A549 (cell line): ENCODE measurements at regions not wholly inside any gene's neighbourhood (a gene's known extent, or its start where the extent isn't known, plus 50 kb on each side); places are given as distances from the start of the nearest gene placed in this dataset.

Experiments used
- ATAC-seq, 2 experiments: fragments of 200-7000 bp in 1 of 2; fragments of >200 bp in 1 of 2; cut with Nextera tagmentation in 1 of 2; cut with Tn5 transposase in 1 of 2; 3 replicates each; pipeline versions ENCODE4 v1.8.0 to v1.9.1; 2018 to 2020; ENCODE audit warnings: mild to moderate bottlenecking in 1 of 2, moderate library complexity in 1 of 2
- CTCF ChIA-PET: fragments of 300-600 bp; sonication (Branson Sonifier 250); formaldehyde crosslinking; extraction: SDS; loops from one replicate; lab custom pipeline; 2021; ENCODE audit warnings: antibody characterized with exemption, inconsistent platforms; lab: Yijun Ruan, JAX
- POLR2A ChIA-PET: fragments of 350-600 bp; formaldehyde crosslinking; extraction: SDS; loops from one replicate; lab custom pipeline; 2021; ENCODE audit warnings: antibody characterized with exemption, inconsistent platforms; lab: Yijun Ruan, JAX
- DNase-seq, 2 experiments: peaks; one replicate each; pipeline versions ENCODE4 v3.0.0 to v3.0.0-alpha.2; 2011 to 2016; ENCODE audit warnings: low read depth in 1 of 2, low spot score in 1 of 2
- FAIRE-seq: peaks from 2 replicates; lab custom pipeline; 2011; peaks lifted over from hg19 to GRCh38; lab: Jason Lieb, UNC
- H3K27ac ChIP-seq, 2 experiments: fragments of >200 bp; sonication (Bioruptor Twin); formaldehyde crosslinking; 3 replicates each; pipeline ENCODE4 v1.5.1; 2016 to 2017
- H3K4me1 ChIP-seq: fragments of >200 bp; sonication (Bioruptor Twin); formaldehyde crosslinking; 3 replicates; pipeline ENCODE4 v1.6.1; 2016
- H3K4me2 ChIP-seq: fragments of >200 bp; sonication (Bioruptor Twin); formaldehyde crosslinking; 3 replicates; pipeline ENCODE4 v1.6.1; 2016
- H3K4me3 ChIP-seq: fragments of >200 bp; sonication (Bioruptor Twin); formaldehyde crosslinking; 3 replicates; pipeline ENCODE4 v1.5.1; 2016
- H3K9me3 ChIP-seq: fragments of >200 bp; sonication (Bioruptor Twin); formaldehyde crosslinking; 3 replicates; pipeline ENCODE4 v1.6.1; 2016
- CBX8 ChIP-seq: fragments of 200-600 bp; sonication (generic); IDR thresholded peaks from 2 replicates; pipeline ENCODE4 v1.6.1; 2016
- CEBPB ChIP-seq, 2 experiments: fragments of >200 bp in 1 of 2; sonication (Bioruptor Twin) in 1 of 2; formaldehyde crosslinking in 1 of 2; IDR thresholded peaks; 2 replicates each; pipeline ENCODE4 v1.6.1; 2012 to 2016
- ELK1 ChIP-seq: fragments of 150-350 bp; IDR thresholded peaks from 2 replicates; pipeline ENCODE4 v1.6.1; 2014; ENCODE audit warnings: low read depth, mild to moderate bottlenecking, low read length
- EP300 ChIP-seq, 2 experiments: fragments of >200 bp; sonication (Bioruptor Twin); formaldehyde crosslinking; IDR thresholded peaks; 2 replicates in 1 of 2; 3 replicates in 1 of 2; pipeline ENCODE4 v1.6.1; 2016 to 2017
- ESRRA ChIP-seq: fragments of 150-350 bp; IDR thresholded peaks from 2 replicates; pipeline ENCODE4 v1.6.1; 2014; ENCODE audit warnings: mild to moderate bottlenecking, low read length, borderline replicate concordance
- FOXS1 ChIP-seq: fragments of 250-450 bp; sonication (Bioruptor Pico); IDR thresholded peaks from 2 replicates; pipeline ENCODE4 v1.5.0; 2020; ENCODE audit warnings: mild to moderate bottlenecking, moderate library complexity
- HDAC2 ChIP-seq: fragments of 200-600 bp; sonication (generic); IDR thresholded peaks from 2 replicates; pipeline ENCODE4 v1.6.1; 2016
- JUN ChIP-seq, 2 experiments: fragments of >200 bp; sonication (Bioruptor Twin); formaldehyde crosslinking; IDR thresholded peaks; 2 replicates in 1 of 2; 3 replicates in 1 of 2; pipeline ENCODE4 v1.6.1; 2016 to 2017
- JUNB ChIP-seq: fragments of >200 bp; sonication (Bioruptor Twin); formaldehyde crosslinking; IDR thresholded peaks from 2 replicates; pipeline ENCODE4 v1.6.1; 2016
- KDM1A ChIP-seq: fragments of 200-600 bp; sonication (generic); IDR thresholded peaks from 2 replicates; pipeline ENCODE4 v1.6.1; 2016; ENCODE audit warnings: low read depth, mild to moderate bottlenecking
- MAZ ChIP-seq: fragments of 150-350 bp; IDR thresholded peaks from 2 replicates; pipeline ENCODE4 v1.6.1; 2014; ENCODE audit warnings: antibody characterized with exemption, low read depth, low read length, borderline replicate concordance
- MYC ChIP-seq: IDR thresholded peaks from 2 replicates; pipeline ENCODE4 v1.6.1; 2012; ENCODE audit warnings: mild to moderate bottlenecking, inconsistent platforms, low read length, improper control_type of control experiment, borderline replicate concordance
- NPAS2 ChIP-seq: fragments of 250-450 bp; sonication (Bioruptor Pico); IDR thresholded peaks from 2 replicates; pipeline ENCODE4 v1.8.0; 2022; ENCODE audit warnings: mild to moderate bottlenecking, moderate library complexity, borderline replicate concordance
- POLR2A ChIP-seq: IDR thresholded peaks from 2 replicates; pipeline ENCODE4 v1.6.1; 2012; ENCODE audit warnings: mild to moderate bottlenecking, low read length
- RCOR1 ChIP-seq: fragments of 150-350 bp; IDR thresholded peaks from 2 replicates; pipeline ENCODE4 v1.6.1; 2014; ENCODE audit warnings: antibody characterized with exemption, low read length, low read depth
- SREBF2 ChIP-seq: fragments of 450-650 bp; IDR thresholded peaks from 2 replicates; pipeline ENCODE4 v1.6.1; 2014; ENCODE audit warnings: mild to moderate bottlenecking, moderate library complexity
- TFCP2L1 ChIP-seq: fragments of 250-450 bp; sonication (Bioruptor Pico); IDR thresholded peaks from 2 replicates; pipeline ENCODE4 v1.5.0; 2021; ENCODE audit warnings: mild to moderate bottlenecking
- ZC3H11A ChIP-seq: fragments of 450-650 bp; IDR thresholded peaks from 2 replicates; pipeline ENCODE4 v1.6.1; 2014; ENCODE audit warnings: antibody characterized with exemption, mild to moderate bottlenecking
- ZFP36 ChIP-seq: fragments of 450-650 bp; IDR thresholded peaks from 2 replicates; pipeline ENCODE4 v1.6.1; 2014; ENCODE audit warnings: borderline replicate concordance; ENCODE audit not compliant: partially characterized antibody
- ZSCAN20 ChIP-seq: fragments of 250-450 bp; sonication (Bioruptor Pico); IDR thresholded peaks from 2 replicates; pipeline ENCODE4 v1.8.0; 2022; ENCODE audit warnings: mild to moderate bottlenecking, moderate library complexity
- WGBS: methylation state at CpG from one replicate; pipeline ENCODE4 v1.1.6; 2017; ENCODE audit errors: missing lambda C conversion rate; 5-methylcytosine and 5-hydroxymethylcytosine counted together
- TF ChIP-seq, protein P1 (sequence below): IDR thresholded peaks from 2 replicates; pipeline ENCODE4 v1.6.1; 2012; ENCODE audit warnings: low read depth, borderline replicate concordance
- TF ChIP-seq, protein P2 (sequence below): fragments of >200 bp; sonication (Bioruptor Twin); formaldehyde crosslinking; IDR thresholded peaks from 3 replicates; pipeline ENCODE4 v1.6.1; 2016
- TF ChIP-seq, protein P3 (sequence below): fragments of 200-600 bp; sonication (generic); IDR thresholded peaks from 2 replicates; pipeline ENCODE4 v1.6.1; 2016; ENCODE audit warnings: antibody characterized with exemption, mild to moderate bottlenecking, moderate library complexity

DNA sequence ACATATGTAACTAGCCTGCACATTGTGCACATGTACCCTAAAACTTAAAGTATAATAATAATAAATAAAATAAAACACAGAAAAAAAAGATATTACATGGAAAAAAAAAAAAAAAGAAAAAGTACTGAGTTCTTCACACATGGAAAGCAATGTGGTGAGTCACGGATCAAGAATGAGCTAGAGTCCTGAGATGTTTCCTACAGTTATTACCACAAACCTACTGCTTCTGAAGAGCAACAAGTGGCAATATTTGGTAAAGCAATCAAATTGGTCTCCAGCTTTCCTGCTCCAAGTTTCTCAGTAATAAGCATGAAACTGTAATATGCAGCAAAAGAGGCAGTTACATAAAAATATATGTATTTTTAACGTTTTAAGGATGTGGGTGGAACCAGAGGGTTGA is 223.3 kb upstream of the SALL1 start:
- Histone ChIP-seq H3K4me2 (no peak overlapping the region), H3K4me1 (no peaks in the 10 kb centered on the region), H3K4me3 (no peak overlapping the region)
- no peak for FAIRE-seq
- DNase-seq, result peak in 1 of 2 experiments; percentile 20
- no peak for ATAC-seq
- CTCF ChIA-PET, result no interaction called here
- POLR2A ChIA-PET, result interaction anchor here (0.7 kb wide), 1 partner anchor 253 kb away, joined by 4 read pairs; no protein-coding TSS in a partner anchor
- WGBS, result 3% methylated on average over 2 of the region's 2 CpGs
- no peak for TF ChIP-seq HDAC2
- no peak for TF ChIP-seq ESRRA
- TF ChIP-seq NPAS2 (CRISPR knock-in tag), result no peak
- TF ChIP-seq, protein P1, sequence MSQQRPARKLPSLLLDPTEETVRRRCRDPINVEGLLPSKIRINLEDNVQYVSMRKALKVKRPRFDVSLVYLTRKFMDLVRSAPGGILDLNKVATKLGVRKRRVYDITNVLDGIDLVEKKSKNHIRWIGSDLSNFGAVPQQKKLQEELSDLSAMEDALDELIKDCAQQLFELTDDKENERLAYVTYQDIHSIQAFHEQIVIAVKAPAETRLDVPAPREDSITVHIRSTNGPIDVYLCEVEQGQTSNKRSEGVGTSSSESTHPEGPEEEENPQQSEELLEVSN, result no peak
- TF ChIP-seq, protein P2, sequence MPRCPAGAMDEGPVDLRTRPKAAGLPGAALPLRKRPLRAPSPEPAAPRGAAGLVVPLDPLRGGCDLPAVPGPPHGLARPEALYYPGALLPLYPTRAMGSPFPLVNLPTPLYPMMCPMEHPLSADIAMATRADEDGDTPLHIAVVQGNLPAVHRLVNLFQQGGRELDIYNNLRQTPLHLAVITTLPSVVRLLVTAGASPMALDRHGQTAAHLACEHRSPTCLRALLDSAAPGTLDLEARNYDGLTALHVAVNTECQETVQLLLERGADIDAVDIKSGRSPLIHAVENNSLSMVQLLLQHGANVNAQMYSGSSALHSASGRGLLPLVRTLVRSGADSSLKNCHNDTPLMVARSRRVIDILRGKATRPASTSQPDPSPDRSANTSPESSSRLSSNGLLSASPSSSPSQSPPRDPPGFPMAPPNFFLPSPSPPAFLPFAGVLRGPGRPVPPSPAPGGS, result no peak
- TF ChIP-seq ZFP36, result no peak
- no peak for TF ChIP-seq KDM1A
- no peak for TF ChIP-seq FOXS1 (CRISPR knock-in tag)
- TF ChIP-seq, all 56 proteins: peak for 0
- Histone ChIP-seq H3K9me3 (no peaks in the 10 kb centered on the region), H3K27ac (no peak overlapping the region)

GRCh38 chr16:51365715-51366114 is 214.6 kb upstream of the SALL1 start:
- 11% methylated on average over 2 of the region's 2 CpGs for WGBS

DNA sequence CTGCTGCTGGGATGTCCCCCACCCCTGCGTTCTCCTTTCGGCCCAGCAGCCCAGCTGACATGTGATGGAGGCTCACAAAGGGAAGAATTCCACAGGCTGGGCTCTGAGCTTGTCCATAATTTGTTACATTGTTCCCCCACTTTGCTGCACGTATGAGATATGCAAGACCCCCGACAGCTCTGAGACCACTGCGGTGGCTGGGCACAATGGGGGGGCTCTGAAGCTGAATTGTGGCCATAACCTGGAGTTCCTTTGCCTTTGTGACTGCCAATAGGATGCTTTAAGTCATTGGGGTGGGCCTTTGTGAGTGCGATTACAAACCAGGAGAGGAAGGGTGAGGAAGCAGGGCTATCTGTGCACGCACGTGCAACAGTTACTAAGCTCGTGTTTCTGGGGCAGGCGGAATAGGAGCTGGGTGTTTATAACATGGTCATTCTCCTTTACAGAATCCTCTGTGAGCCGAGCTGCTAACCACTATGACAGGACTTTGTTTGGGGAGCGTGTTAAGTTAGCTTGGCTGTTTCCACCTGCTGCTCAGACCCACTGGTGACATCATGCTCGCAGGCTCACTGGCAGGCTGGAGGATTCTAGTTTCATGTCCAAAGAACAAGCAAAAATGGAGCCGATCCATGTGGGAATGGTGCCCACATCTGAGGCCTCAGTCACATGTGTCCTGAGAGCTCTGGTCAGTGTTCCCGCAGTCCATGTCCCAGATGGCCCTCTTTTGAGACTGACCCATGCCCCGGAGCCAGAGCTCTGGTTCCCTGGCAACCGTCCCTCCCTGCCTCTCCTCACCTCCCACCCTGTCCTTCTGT is 208.3 kb upstream of the SALL1 start:
- ATAC-seq (no peak), DNase-seq (no peak), FAIRE-seq (no peak)
- no peaks in the 10 kb centered on the region for H3K9me3 ChIP-seq
- H3K4me3 ChIP-seq, result no peak overlapping the region
- no peak overlapping the region for H3K4me2 ChIP-seq
- no peak overlapping the region for H3K27ac ChIP-seq
- POLR2A ChIA-PET, result no interaction called here
- CTCF ChIA-PET, result interaction anchor here (1.5 kb wide), 1 partner anchor 17 kb away, joined by 3 read pairs; no protein-coding TSS in a partner anchor
- H3K4me1 ChIP-seq, result no peaks in the 10 kb centered on the region
- WGBS, result 71% methylated on average over 15 of the region's 17 CpGs
- TF ChIP-seq ZSCAN20 (CRISPR knock-in tag) (no peak), JUNB (no peak), ZFP36 (no peak), MYC (no peak), MAZ (no peak), CEBPB (IDR thresholded peaks at IDR 0.05) (no peak), EP300 (IDR thresholded peaks at IDR 0.05) (no peak), SREBF2 (no peak), ZC3H11A (no peak), RCOR1 (no peak), POLR2A (no peak), ELK1 (no peak), CBX8 (no peak)
- TF ChIP-seq, protein P2, result no peak

More at GRCh38 chr16:51365715-51366114, 214.6 kb upstream of the SALL1 start:
- H3K27ac ChIP-seq, result no peak overlapping the region
- CTCF ChIA-PET, result no interaction called here
- no peaks in the 10 kb centered on the region for H3K4me1 ChIP-seq
- no peak for ATAC-seq
- TF ChIP-seq, protein P2, result no peak
- no peak for TF ChIP-seq TFCP2L1 (CRISPR knock-in tag)
- TF ChIP-seq, protein P3, sequence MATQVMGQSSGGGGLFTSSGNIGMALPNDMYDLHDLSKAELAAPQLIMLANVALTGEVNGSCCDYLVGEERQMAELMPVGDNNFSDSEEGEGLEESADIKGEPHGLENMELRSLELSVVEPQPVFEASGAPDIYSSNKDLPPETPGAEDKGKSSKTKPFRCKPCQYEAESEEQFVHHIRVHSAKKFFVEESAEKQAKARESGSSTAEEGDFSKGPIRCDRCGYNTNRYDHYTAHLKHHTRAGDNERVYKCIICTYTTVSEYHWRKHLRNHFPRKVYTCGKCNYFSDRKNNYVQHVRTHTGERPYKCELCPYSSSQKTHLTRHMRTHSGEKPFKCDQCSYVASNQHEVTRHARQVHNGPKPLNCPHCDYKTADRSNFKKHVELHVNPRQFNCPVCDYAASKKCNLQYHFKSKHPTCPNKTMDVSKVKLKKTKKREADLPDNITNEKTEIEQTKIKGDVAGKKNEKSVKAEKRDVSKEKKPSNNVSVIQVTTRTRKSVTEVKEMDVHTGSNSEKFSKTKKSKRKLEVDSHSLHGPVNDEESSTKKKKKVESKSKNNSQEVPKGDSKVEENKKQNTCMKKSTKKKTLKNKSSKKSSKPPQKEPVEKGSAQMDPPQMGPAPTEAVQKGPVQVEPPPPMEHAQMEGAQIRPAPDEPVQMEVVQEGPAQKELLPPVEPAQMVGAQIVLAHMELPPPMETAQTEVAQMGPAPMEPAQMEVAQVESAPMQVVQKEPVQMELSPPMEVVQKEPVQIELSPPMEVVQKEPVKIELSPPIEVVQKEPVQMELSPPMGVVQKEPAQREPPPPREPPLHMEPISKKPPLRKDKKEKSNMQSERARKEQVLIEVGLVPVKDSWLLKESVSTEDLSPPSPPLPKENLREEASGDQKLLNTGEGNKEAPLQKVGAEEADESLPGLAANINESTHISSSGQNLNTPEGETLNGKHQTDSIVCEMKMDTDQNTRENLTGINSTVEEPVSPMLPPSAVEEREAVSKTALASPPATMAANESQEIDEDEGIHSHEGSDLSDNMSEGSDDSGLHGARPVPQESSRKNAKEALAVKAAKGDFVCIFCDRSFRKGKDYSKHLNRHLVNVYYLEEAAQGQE, result no peak
- TF ChIP-seq JUN (IDR thresholded peaks at IDR 0.05), result no peak
- no peaks in the 10 kb centered on the region for H3K9me3 ChIP-seq
- no peak overlapping the region for H3K4me3 ChIP-seq
- POLR2A ChIA-PET, result no interaction called here
- no peak for FAIRE-seq
- no peak overlapping the region for H3K4me2 ChIP-seq
- no peak for DNase-seq
